Stimulated activated CD4-positive, alpha-beta T cell treated with anti-CD3 and anti-CD28 coated beads, Interleukin-2, amount 100 ng/mL, for 24 hours (primary cell): ENCODE measurements at regions not wholly inside any gene's neighbourhood (a gene's known extent, or its start where the extent isn't known, plus 50 kb on each side); places are given as distances from the start of the nearest gene placed in this dataset.
"Not testable (repeated sequence)": the region's sequence is repeated elsewhere in the genome, so short reads cannot be mapped to it uniquely, and the experiment has no call there.

ENCODE experiments used
- DNase-seq, 2 donors: peaks; one replicate each; pipeline ENCODE4 v3.0.0-alpha.2; 2020

GRCh38 chr9:40884902-40885490 is 243.5 kb downstream of the FOXD4L6 start:
- DNase-seq, result not testable (repeated sequence)

GRCh38 chr9:40884072-40884901 is 244.2 kb downstream of the FOXD4L6 start:
- DNase-seq, result no peak

GRCh38 chr9:40883423-40884071 is 244.9 kb downstream of the FOXD4L6 start:
- not testable (repeated sequence) for DNase-seq

- DNase-seq, result not testable (repeated sequence)
Measured at GRCh38 chr9:40873753-40874295, 254.7 kb downstream of the FOXD4L6 start.

- DNase-seq, result not testable (repeated sequence)
Measured at GRCh38 chr9:40868437-40868836, 260.0 kb downstream of the FOXD4L6 start.
